DMS79 (cell line): ENCODE measurements at regions not wholly inside any gene's neighbourhood (a gene's known extent, or its start where the extent isn't known, plus 50 kb on each side); places are given as distances from the start of the nearest gene placed in this dataset.
A peak's percentile ranks its signal among the peaks of the same experiment; 100 is the strongest.
"Not testable (repeated sequence)": the region's sequence is repeated elsewhere in the genome, so short reads cannot be mapped to it uniquely, and the experiment has no call there.

Source experiments
- DNase-seq: peaks from one replicate; lab custom pipeline; 2025; lab: John Stamatoyannopoulos, UW

DNA sequence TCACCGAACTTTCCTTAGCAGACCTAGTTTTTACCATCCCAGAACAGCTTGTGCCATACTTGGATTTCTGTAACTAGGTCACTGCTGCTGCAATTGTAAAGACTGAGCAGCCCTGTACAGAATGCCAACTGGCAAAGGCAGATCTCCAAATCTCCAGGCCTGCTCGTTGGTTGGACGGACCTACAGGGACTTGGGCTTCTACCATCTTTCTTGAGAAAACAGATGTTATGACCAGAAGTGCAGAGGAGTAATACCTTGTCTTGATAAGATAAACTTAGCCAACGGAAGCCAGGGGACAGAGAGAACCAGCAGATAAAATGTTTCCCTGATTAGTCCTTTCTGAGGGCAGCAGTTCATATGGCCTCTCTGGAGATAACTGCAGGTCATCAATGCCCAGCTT is 304.1 kb downstream of the RFPL4B start:
- DNase-seq: no peak

DNA sequence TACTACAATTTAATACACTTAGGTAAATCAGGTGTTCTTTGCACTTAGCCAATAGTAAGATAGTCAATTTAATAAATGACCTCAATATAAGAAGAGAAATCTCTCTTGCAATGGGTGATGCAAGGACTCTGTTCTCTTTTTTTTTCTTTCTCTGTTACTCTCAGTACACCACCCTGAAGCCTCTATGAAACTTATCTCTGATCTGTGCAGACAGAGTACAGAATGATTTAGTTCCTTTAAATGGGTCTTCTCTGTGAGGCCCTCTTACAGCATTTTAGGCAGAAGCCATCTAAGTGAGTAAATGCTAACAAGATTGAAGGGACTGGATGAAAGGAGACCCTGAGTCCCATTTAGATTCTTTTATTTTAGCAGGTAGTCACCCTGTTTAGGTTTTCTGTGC is 312.8 kb downstream of the RFPL4B start:
- no peak for DNase-seq

DNA sequence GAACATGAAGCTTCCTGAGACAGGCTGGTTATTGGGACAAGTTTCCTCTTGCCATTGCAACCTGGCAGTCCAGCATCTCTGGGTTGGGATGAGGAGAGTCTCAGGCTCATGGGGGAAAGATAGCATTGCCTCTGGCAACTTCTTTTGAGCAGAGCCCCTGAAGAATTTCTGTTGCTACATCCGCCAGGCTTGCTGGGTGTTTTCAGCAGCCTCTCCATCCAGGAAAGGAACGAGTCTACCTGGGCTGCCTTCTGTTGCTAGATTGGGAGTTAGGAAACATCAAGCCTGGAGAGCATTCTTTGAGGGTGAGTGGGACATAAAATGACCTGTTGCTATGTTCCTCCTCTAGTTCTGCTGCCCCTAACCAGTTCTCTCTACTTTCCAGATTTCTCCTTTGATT is 313.5 kb downstream of the RFPL4B start:
- DNase-seq: no peak

DNA sequence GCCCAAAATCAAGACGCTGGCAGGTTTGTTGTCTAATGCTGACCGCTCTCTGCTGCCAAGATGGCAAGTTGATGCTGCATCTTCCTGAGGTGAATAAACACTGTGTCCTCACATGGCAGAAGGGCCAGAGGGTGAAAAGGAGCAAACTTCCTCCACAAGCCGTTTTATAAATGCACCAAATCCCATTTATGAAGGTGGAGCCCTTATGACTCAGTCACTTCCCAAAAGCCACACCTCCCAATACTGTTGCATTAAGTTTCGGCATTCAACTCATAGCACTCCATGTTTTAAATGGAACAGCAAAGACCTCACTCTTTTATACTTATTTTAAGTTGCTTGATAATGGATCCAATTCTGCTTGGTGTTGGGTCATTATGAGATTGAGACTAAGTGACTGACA is 316.6 kb downstream of the RFPL4B start:
- no peak for DNase-seq

DNA sequence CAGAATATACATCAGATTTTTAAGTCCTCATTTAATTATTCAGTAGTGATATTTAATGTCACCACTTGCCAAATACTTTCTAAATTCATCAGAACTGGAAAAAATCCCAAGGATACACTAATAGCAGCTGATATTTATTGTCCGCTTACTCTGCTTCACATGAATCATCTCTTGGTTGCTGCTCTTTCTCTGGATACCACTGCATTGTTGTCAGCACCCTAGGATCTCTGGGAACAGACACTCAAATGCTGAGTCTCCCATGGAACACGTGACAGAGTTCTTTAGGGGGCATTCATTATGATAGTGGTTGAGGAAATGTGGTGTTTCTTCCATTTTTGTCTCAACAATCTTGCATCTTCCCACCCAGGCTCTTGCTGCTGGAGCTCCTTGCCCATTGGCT is 318.0 kb downstream of the RFPL4B start:
- DNase-seq: no peak

- DNase-seq: no peak
Measured at GRCh38 chr6:112665815-112666214, 318.7 kb downstream of the RFPL4B start.

DNA sequence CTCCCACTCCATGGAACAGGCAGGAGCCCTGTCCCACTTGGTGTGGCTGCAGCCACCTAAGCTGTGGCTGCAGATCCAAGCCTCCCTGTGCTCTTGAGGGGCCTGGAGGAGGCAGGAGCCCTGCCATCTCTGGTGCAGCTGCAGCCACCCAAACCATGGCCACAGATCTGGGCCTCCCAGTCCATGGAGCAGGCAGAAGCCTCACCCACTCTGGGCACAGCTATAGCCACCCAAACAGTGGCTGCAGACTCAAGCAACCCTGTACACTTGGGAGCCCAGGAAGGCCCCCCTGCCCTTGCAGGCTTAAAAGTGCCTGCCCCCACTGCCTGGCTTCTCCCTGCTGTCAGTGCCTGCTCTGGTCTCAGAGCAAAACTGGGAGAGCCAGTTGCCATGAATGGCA is 320.3 kb downstream of the RFPL4B start:
- no peak for DNase-seq

DNA sequence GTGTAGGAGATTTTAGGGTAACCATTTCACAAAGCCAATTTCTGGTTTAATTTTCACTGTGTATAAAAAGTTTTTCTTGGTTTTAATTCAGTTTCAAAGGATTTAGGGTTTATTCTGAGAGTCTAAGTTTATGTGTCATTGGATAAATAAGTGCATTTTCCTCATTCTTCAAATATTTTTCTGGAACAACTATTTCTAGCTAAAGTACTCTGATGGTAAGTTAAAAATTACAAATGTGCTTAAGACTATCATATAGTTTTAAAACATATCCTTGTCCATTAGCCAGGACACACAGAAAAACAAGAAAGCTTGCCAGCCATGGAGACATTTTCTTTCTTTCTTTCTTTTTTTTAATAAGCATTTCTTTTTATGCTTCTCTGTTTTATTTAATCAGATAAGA is 333.0 kb downstream of the RFPL4B start:
- DNase-seq: no peak

GRCh38 chr6:112682071-112682470 is 334.9 kb downstream of the RFPL4B start:
- no peak for DNase-seq

- no peak for DNase-seq
Measured at GRCh38 chr6:112683106-112683505, 336.0 kb downstream of the RFPL4B start.

DNA sequence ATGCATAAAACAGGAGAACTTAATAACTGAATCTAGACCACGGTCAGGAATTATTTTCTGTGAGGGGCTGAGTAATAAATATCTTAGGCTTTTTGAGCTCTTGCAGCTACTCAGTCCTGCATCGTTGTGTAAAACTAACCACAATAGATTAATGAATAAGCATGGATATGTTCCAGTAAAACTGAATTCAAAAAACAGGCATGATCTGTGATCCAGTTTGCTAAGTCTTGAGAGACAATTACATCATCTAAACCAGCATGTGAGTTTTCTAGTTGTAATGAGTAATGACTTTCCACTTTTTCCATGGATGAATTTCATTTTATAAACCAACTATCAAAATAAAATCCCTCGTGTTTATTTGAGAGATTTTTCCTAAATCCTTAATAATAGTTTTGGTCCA is 336.8 kb downstream of the RFPL4B start:
- DNase-seq: peak; percentile 14

- not testable (repeated sequence) for DNase-seq
Measured at GRCh38 chr6:112685521-112686220, 338.5 kb downstream of the RFPL4B start.

GRCh38 chr6:112688487-112689165 is 341.5 kb downstream of the RFPL4B start:
- not testable (repeated sequence) for DNase-seq

DNA sequence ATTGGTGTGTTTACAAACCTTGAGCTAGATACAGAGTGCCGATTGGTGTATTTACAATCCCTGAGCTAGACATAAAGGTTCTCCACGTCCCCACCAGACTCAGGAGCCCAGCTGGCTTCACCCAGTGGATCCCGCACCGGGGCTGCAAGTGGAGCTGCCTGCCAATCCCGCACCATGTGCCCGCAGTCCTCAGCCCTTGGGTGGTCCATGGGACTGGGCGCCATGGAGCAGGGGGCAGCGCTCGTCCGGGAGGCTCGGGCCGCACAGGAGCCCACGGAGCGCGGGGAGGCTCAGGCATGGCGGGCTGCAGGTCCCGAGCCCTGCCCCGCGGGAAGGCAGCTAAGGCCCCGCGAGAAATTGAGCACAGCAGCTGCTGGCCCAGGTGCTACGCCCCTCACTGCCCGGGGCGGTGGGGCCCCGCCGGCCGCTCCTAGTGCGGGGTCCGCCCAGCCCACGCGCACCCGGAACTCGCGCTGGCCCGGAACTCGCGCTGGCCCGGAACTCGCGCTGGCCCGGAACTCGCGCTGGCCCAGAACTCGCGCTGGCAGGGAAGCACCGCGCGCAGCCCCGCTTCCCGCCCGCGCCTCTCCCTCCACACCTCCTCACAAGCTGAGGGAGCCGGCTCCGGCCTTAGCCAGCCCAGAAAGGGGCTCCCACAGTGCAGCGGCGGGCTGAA is 342.2 kb downstream of the RFPL4B start:
- not testable (repeated sequence) for DNase-seq

DNA sequence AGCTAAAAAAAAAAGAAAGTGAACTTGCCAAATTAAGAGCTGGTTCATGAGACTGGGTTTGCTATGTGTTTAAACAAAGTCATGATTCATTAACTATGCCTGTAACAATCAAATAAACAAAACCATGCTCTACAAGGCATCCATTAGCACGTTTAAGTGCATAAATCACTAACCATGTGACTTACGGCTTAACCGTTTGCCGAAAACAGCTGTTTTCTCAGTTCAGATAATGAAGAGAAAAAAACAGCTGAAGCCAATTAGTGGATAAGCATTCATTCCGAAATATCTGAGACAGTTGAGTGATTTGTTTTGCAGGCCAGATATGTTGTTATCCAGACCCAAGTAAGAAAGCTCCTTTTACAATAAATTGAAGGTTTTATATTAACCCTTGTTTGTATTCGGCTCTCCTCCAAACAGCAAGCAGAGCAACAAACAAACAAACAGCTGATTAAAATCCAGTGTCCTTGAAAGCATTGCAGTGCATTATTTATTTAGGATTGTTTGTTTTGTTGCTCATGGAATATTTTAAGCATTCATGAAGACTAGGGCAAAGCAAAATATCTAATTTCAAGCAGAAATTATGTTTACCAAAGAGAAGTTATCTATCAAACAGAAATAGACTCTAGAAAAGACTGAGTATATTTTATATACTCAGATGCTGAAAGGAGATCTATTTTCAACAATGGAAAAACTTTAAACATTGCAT is 343.5 kb downstream of the RFPL4B start:
- DNase-seq: peak; percentile 2

DNA sequence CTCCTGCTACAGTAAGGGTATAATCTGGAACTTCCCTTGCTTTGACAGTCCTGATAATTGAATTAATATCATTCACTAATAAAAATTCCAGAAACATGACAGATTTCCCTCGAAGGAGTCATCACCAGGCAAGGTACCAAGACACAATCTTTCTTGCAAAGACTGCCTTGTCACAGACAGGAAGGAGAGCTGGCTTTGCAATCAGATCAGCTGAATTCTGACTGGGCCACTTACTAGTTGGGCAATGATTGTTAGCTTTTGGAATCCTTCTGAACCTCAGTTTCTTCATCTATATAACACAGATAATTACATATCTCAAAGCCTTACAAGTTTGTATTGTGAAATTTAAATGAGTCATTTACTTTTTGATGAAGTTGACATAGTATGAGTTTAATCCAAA is 344.2 kb downstream of the RFPL4B start:
- DNase-seq: no peak

GRCh38 chr6:112695001-112695400 is 347.9 kb downstream of the RFPL4B start:
- no peak for DNase-seq

- DNase-seq: no peak
Measured at GRCh38 chr6:112697265-112697664, 350.1 kb downstream of the RFPL4B start.

DNA sequence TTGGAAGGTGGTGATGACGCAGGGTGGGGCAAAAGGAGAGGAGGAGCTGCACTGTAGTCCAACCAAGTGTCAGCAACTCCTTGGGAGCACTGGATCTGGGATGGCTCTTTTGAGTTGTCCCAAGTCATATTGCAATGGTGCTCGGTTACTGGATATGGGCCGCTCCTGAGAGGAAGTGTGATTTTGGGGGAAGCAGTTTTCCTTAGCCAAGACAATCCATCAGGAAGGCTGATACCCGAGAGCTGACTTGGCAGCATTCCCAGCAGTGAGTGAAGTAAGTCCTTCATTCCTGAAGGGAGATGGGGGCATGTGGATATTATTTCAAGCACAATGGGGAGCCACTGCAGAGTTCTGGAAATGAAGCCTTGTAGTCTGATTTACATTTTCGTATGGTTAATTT is 354.1 kb downstream of the RFPL4B start:
- DNase-seq: peak; percentile 8

DNA sequence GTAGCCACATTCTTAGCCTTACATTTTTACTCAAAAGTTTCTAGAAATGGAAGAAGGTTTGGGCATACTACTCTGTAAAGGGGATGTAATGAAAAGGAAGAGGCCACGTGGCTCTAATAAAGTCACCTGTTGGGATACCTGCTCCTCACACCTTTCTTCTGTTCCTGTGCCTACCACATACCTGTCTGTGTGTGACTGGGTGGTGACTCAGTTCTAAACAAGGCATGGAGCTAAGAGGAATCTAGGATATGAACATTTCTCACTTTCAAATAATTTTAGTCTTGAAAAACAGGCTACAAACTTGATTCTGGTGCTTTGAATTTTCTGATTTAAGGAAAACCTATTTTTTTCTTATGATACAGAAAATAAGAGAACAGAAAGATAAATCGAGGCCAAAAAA is 363.6 kb downstream of the RFPL4B start:
- no peak for DNase-seq

GRCh38 chr6:112713402-112713801 is 366.3 kb downstream of the RFPL4B start:
- no peak for DNase-seq

GRCh38 chr6:112717401-112717800 is 370.3 kb downstream of the RFPL4B start:
- no peak for DNase-seq

- no peak for DNase-seq
Measured at GRCh38 chr6:112717856-112718255, 370.7 kb downstream of the RFPL4B start.
